ENCODE measurements at regions not wholly inside any gene's neighbourhood (a gene's known extent, or its start where the extent isn't known, plus 50 kb on each side); places are given as distances from the start of the nearest gene placed in this dataset.

GRCh38 chr15:47602121-47602520 is 115.2 kb upstream of the SEMA6D start:
- no peak for DNase-seq

GRCh38 chr15:47603026-47603425 is 114.3 kb upstream of the SEMA6D start:
- DNase-seq: no peak

GRCh38 chr15:47607695-47608094 is 109.6 kb upstream of the SEMA6D start:
- no peak for DNase-seq

DNA sequence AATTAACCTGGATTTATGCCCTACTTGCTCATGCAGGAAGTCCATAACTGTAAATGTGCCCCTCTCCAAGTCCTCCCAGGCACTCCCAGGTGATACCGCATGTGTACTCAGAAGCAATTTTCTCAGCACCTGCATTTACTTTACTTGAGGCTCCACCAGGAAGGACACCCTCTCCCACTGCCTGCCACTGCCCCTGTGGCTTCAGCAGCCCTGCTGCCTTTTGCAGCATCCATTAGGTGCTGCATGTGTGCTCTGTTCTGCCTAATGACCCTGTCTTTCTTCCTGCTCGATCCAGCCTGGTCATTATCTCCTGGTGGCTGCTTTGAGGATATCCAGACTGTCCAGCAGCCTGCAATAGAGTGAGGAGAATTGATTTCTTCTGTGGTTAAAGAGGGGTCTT is 107.6 kb upstream of the SEMA6D start:
- no peak for DNase-seq

- no peak for DNase-seq
Observed at GRCh38 chr15:47610736-47611135, 106.6 kb upstream of the SEMA6D start.

- no peak for DNase-seq
Observed at GRCh38 chr15:47614360-47615011, 102.8 kb upstream of the SEMA6D start.

DNA sequence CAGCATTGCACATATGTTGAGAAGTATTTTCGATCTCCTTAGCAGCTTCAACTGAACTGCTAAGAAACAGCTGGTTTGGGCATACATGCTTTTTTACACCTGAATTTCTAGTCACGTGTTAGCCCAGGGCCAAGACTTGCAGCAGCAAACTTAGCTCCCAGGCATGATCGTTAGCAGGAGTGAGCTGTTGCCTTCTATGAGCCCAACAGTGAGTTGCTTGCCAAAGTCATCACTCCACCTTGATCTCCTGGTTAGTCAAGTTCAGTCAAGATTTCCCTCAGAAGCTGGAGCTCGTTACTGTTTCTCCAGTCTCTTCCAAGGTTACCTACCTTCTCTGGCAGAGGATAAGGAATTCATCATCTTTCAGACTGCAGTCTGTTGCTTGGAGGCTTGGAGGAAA is 100.4 kb upstream of the SEMA6D start:
- no peak for DNase-seq

DNA sequence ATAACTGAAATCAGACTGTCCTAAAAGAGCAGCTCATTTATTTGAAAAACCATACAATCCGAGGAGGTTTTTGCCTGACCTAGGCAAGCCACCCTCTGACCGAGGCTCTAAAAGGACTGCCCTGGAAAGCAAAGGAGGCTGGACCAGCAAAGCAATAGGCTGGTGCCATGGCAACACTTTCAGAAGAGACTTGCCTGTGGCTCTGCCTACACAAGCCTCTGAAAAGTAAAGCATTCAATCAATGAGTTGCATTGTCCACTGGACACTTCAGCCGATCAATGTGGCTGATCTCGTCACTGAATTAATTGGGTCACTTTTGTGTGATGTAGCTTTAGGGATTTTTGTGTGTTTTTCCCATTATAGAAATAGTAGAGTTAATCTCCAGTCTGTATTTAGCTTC is 99.1 kb upstream of the SEMA6D start:
- no peak for DNase-seq

DNA sequence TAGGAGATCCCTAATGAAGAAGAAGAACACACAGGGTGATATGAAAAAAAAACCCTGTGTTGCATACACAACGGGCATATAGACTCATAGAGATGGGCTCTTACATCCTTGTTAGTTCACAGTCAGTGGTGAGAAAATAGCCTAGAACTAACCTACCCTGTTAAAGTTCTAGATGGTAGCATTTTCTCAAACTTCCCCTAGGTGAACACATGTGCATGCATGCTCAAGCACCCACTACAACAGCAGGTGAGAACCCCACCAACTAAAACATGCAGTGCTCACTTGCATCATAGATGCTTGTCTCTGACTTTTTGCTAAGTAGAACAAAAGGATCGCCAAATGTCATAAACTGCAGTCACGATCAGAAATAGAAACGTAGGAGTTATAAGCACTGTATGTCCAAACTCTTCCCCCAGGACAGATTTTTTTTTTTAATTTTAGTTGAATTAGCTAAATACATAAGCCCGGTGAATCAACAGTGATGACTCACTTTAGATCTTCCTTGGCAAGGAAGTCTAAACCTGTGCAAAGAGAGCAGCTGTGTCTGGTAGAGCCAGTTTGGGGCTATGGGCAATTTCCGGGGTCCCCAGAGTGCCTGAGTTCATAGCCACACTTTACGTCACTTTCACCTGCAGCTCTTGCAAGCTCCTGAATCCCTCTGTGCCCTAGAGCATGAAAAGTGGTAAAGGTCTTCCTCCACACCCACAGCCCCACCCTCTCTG is 96.2 kb upstream of the SEMA6D start:
- DNase-seq: no peak

- DNase-seq: no peak
Observed at GRCh38 chr15:47622055-47622454, 95.2 kb upstream of the SEMA6D start.

- no peak for DNase-seq
Observed at GRCh38 chr15:47624503-47624902, 92.8 kb upstream of the SEMA6D start.

DNA sequence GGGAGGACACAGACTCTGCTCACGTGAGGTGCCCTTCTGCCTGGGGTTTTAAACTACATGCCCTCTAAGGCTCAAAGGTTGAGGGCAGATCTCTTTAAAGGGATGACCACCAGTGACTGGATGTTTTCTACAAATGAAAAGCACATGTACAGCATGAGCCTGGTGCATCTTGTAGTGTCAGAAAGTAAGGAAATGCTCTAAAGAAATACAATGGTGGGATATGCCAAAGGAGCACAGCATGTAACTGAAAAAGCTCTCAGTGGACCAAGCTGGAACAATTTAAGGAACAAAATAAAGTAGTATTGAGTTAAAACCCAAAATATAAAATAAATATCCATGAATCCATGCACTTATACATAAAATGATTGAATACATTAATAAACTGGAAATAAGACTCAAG is 78.3 kb upstream of the SEMA6D start:
- no peak for DNase-seq

DNA sequence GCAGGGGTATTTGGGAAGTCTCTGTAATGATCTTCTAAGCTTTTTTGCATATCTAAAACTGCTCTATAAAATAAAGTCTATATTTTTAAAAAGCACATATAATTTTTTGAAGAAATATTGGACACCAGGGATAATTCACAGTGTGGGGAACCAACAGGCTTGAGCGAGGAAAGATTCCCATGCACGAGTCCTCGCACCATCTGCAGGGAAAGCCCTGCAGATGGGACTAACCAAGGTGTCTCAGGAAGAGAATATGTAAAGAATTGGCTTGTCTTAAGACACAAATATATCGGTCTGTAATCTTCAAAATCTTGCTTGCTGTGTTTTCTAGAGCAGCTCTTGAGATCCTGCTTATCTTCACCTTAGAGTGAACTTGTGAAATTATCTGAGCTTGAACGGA is 77.2 kb upstream of the SEMA6D start:
- no peak for DNase-seq

GRCh38 chr15:47640901-47641300 is 76.4 kb upstream of the SEMA6D start:
- no peak for DNase-seq

- DNase-seq: no peak
Observed at GRCh38 chr15:47644722-47645121, 72.6 kb upstream of the SEMA6D start.

DNA sequence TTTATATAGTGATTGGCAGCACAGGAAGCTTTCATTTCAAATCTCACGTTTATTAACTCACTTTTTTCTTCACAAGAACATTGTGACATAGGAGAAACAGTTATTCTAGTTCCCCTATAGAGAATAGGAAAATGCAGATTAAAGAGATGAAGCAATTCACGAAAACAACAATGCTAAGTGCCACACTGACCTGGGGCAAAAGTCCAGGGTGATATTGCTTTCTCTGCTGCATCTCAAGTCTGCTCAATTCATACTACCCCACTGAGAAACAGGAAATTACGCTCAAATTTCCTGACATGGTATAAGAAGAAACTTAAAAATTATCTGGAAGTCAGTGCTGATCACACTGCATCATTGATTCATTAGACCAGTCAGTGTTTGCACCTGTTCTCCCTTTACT is 66.7 kb upstream of the SEMA6D start:
- DNase-seq: no peak

DNA sequence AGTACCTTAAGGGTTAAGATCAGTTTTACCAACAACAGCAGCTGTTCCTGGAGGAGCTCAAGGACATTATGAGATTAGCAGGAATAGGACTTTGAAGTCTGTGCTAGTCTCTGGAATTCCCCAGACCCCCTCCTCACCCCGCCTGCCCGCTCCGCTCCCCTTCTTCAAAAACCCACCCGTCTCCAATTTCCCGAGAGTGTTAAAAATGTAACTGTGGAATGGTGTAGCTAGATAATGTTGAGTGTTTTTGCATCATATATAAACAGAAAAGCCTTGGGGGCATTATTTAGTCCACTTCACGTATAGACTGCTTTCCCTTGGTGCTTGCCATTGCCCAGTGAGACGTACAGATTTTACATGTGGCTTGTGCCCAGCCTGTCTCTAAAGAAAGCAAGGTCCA is 65.0 kb upstream of the SEMA6D start:
- DNase-seq: no peak

GRCh38 chr15:47652844-47653243 is 64.5 kb upstream of the SEMA6D start:
- DNase-seq: no peak

DNA sequence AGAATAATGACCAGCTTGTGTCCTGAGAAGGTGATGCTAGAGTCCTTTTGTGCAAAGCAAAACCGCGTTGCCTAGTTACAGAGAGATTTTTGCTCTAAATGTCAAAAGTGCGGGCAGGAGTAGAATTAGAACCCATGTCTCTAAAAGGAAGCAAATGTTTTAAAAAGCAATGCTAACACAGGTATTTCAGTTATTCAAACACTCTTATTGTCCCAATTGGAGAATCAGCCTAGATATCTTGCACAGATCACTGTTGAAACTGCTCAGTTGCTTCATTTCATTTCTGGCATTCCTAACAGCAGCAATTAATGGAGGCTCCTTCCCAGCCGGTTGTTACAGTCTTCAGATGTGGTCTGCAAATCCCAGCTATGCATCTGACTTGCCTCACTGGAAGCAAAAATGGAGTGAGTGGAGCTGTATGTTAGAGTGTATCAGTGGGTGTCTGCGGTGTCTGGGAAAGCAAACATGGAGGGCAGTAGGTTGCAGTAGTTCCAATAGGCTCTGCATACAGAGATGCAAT is 55.6 kb upstream of the SEMA6D start:
- DNase-seq: no peak

GRCh38 chr15:47663101-47663500 is 54.2 kb upstream of the SEMA6D start:
- no peak for DNase-seq

Data from inflammatory macrophage (primary cell).